ENCODE measurements at regions not wholly inside any gene's neighbourhood (a gene's known extent, or its start where the extent isn't known, plus 50 kb on each side); places are given as distances from the start of the nearest gene placed in this dataset.

DNA sequence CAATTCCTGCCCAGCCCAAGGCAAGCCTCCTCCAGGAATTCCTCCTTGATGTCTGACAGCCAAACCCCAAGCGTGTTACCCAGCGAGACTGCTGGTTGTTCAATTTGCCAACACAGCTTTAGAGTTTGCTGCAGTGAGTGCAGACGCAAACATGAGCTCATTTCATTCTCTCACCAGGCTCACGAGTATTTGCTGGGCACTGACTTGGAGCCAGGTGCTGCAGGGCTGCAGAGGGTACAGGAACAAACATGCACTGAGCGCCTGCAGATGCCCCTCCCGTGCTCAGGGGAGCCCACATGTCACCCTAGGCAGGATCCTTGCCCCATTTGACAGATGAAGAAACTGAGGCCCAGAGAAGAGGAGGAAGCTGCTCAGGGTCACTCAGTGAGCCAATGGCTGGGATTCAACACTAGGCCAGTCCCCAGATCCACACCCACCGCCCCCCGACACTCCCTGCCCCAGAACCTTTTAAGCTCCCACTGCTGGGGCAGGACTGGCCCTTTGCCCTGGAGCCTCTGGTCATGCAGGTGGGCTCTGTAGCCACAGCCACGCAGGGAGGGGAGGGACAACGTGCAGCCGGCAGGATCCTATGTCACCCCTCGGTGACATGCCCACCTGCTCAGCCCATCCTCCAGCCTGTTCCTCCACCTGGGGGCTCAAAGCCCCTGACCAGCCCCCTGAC is 363.7 kb downstream of the MATN1 start:
- 14% methylated on average over 12 of the region's 12 CpGs for WGBS (ENCODE audit: insufficient coverage, insufficient replicate concordance, low lambda C conversion rate, missing lambda C conversion rate)
- FAIRE-seq (no peak), ATAC-seq (no peak), DNase-seq (ENCODE audit: low read depth, low spot score) (no peak)
- H3K9ac ChIP-seq (ENCODE audit: control insufficient read depth, insufficient read depth, low read length), result no peak overlapping the region
- no peak overlapping the region for H3K4me2 ChIP-seq (ENCODE audit: control insufficient read depth, insufficient read depth)
- ChIA-PET CTCF (no interaction called here), RAD21 (ENCODE audit: unreplicated experiment) (no interaction called here), POLR2A (no interaction called here), SMC1A (ENCODE audit: uncharacterized antibody, unreplicated experiment) (no interaction called here)
- H4K20me1 ChIP-seq (ENCODE audit: control insufficient read depth, insufficient read depth), result no peaks in the 10 kb centered on the region
- no TSS peak for BruUV-seq (replicated peaks)
- no peaks in the 10 kb centered on the region; a peak in 1 of 4 replicates for H3K36me3 ChIP-seq (ENCODE audit: control insufficient read depth in 2 of 2, insufficient read depth in 2 of 2, low read length in 1 of 2)
- in situ Hi-C loops (cut with MboI), result no loop called here
- H3K27ac ChIP-seq (ENCODE audit: control insufficient read depth, insufficient read depth), result no peak overlapping the region
- no peaks in the 10 kb centered on the region for H3K79me2 ChIP-seq (ENCODE audit: control insufficient read depth, insufficient read depth, low read length)
- H3K9me3 ChIP-seq (replicated peaks; ENCODE audit: control insufficient read depth, insufficient read depth, low read length), result no peaks in the 10 kb centered on the region
- no peaks in the 10 kb centered on the region; a peak in 2 of 4 replicates for H3K27me3 ChIP-seq (replicated peaks in 1 of 2; ENCODE audit: control insufficient read depth in 2 of 2, insufficient read depth in 2 of 2, low read length in 1 of 2)
- H3K4me1 ChIP-seq (ENCODE audit: control insufficient read depth, insufficient read depth, low read length), result no peaks in the 10 kb centered on the region
- intact Hi-C loops (cut with micrococcal nuclease; ENCODE audit: unreplicated experiment), result no loop called here
- no peak overlapping the region for H2AFZ ChIP-seq (ENCODE audit: control insufficient read depth, low read depth, low read length)
- H3K4me3 ChIP-seq, result no peak overlapping the region
- no peak for TF ChIP-seq RELA (IDR thresholded peaks at IDR 0.05; ENCODE audit: borderline replicate concordance, partially characterized antibody)
- no peak for TF ChIP-seq YBX1 (IDR thresholded peaks at IDR 0.05)
- no peak for TF ChIP-seq NFXL1 (IDR thresholded peaks at IDR 0.05; ENCODE audit: borderline replicate concordance)
- no peak for TF ChIP-seq ZBTB4 (CRISPR knock-in tag; IDR thresholded peaks at IDR 0.05)
- TF ChIP-seq IRF3 (IDR thresholded peaks at IDR 0.05), result no peak
- TF ChIP-seq EGR1 (IDR thresholded peaks at IDR 0.05; ENCODE audit: borderline replicate concordance in 1 of 2, low read depth in 2 of 2, low read length in 2 of 2), result no peak
- no peak for TF ChIP-seq ZNF592 (IDR thresholded peaks at IDR 0.05)
- TF ChIP-seq CHD2 (IDR thresholded peaks at IDR 0.05; ENCODE audit: borderline replicate concordance, low read depth, low read length), result no peak
- no peak for TF ChIP-seq NRF1 (conservative IDR thresholded peaks at IDR 0.05; ENCODE audit: low read depth, low read length)
- TF ChIP-seq RB1 (IDR thresholded peaks at IDR 0.05; ENCODE audit: borderline replicate concordance), result no peak
- no peak for TF ChIP-seq CEBPB (IDR thresholded peaks at IDR 0.05; ENCODE audit: borderline replicate concordance in 1 of 2, low read depth in 2 of 2, low read length in 2 of 2)
- TF ChIP-seq IRF5 (IDR thresholded peaks at IDR 0.05; ENCODE audit: borderline replicate concordance), result no peak
- no peak for TF ChIP-seq FOXM1 (IDR thresholded peaks at IDR 0.05; ENCODE audit: low read depth, low read length)
- TF ChIP-seq SMAD1 (IDR thresholded peaks at IDR 0.05; ENCODE audit: low read depth, partially characterized antibody), result no peak
